Keratinocyte (primary cell): ENCODE measurements at regions not wholly inside any gene's neighbourhood (a gene's known extent, or its start where the extent isn't known, plus 50 kb on each side); places are given as distances from the start of the nearest gene placed in this dataset.
A peak's percentile ranks its signal among the peaks of the same experiment; 100 is the strongest.

Experiments used
- DNase-seq: peaks from one replicate; pipeline ENCODE4 v3.0.0-alpha.2; 2011; ENCODE audit warnings: low read depth, missing footprints, low spot score
- FAIRE-seq: peaks from 2 replicates; lab custom pipeline; 2011; peaks lifted over from hg19 to GRCh38; lab: Jason Lieb, UNC
- H2AFZ ChIP-seq: 2 replicates; pipeline ENCODE4 v1.6.0; 2012; ENCODE audit warnings: low read length, control low read depth, inconsistent platforms; ENCODE audit not compliant: control insufficient read depth
- H3K27ac ChIP-seq: 2 replicates; pipeline ENCODE4 v1.5.1; 2011; ENCODE audit warnings: low read length; ENCODE audit not compliant: control insufficient read depth, insufficient read depth
- H3K27me3 ChIP-seq: 3 replicates; pipeline ENCODE4 v1.6.0; 2011; ENCODE audit warnings: low read length; ENCODE audit not compliant: control insufficient read depth, insufficient read depth; ENCODE audit errors: extremely low read depth
- H3K36me3 ChIP-seq, 2 experiments: 2 replicates in 1 of 2; 3 replicates in 1 of 2; pipeline ENCODE4 v1.5.1; 2011; ENCODE audit warnings: low read length in 2 of 2, mild to moderate bottlenecking in 1 of 2; ENCODE audit not compliant: control insufficient read depth in 2 of 2, insufficient read depth in 2 of 2; ENCODE audit errors: extremely low read depth in 1 of 2
- H3K4me1 ChIP-seq: 3 replicates; pipeline ENCODE4 v1.5.1; 2011; ENCODE audit warnings: low read length; ENCODE audit not compliant: control insufficient read depth, insufficient read depth; ENCODE audit errors: extremely low read depth
- H3K4me2 ChIP-seq: 3 replicates; pipeline ENCODE4 v1.6.0; 2011; ENCODE audit warnings: low read depth, low read length; ENCODE audit not compliant: control insufficient read depth, insufficient read depth; ENCODE audit errors: extremely low read depth
- H3K4me3 ChIP-seq, 3 experiments: fragments of 200-600 bp in 1 of 3; sonication (generic) in 1 of 3; 2 replicates in 2 of 3; 3 replicates in 1 of 3; pipeline ENCODE4 v1.5.1; 2011 to 2016; ENCODE audit warnings: low read length in 3 of 3, mild to moderate bottlenecking in 3 of 3, control low read depth in 2 of 3, inconsistent platforms in 1 of 3, low read depth in 1 of 3, mixed read lengths in 1 of 3, mixed run types in 1 of 3, moderate library complexity in 1 of 3; ENCODE audit not compliant: control insufficient read depth in 2 of 3, insufficient read depth in 2 of 3; ENCODE audit errors: extremely low read depth in 1 of 3
- H3K79me2 ChIP-seq: 2 replicates; pipeline ENCODE4 v1.6.0; 2012; ENCODE audit warnings: low read length; ENCODE audit not compliant: control insufficient read depth, insufficient read depth
- H3K9ac ChIP-seq: 3 replicates; pipeline ENCODE4 v1.6.0; 2011; ENCODE audit warnings: low read length; ENCODE audit not compliant: control insufficient read depth, insufficient read depth; ENCODE audit errors: extremely low read depth
- H3K9me1 ChIP-seq: 3 replicates; pipeline ENCODE4 v1.6.0; 2011; ENCODE audit warnings: low read length; ENCODE audit not compliant: control insufficient read depth, insufficient read depth; ENCODE audit errors: extremely low read depth
- H3K9me3 ChIP-seq: 2 replicates; pipeline ENCODE4 v1.5.1; 2012; ENCODE audit warnings: low read depth, low read length; ENCODE audit not compliant: control insufficient read depth
- H4K20me1 ChIP-seq: 3 replicates; pipeline ENCODE4 v1.6.0; 2011; ENCODE audit warnings: low read length; ENCODE audit not compliant: control insufficient read depth, insufficient read depth; ENCODE audit errors: extremely low read depth
- CTCF ChIP-seq, 3 experiments: IDR thresholded peaks in 1 of 3; conservative IDR thresholded peaks in 1 of 3; optimal IDR thresholded peaks in 1 of 3; 2 replicates in 2 of 3; 3 replicates in 1 of 3; pipeline versions ENCODE3 to v1.5.1; 2011; ENCODE audit warnings: low read length in 3 of 3, mild to moderate bottlenecking in 3 of 3, moderate library complexity in 2 of 3, control low read depth in 1 of 3, inconsistent platforms in 1 of 3; ENCODE audit not compliant: insufficient read depth in 2 of 3; ENCODE audit errors: extremely low read depth in 1 of 3
- EZH2 ChIP-seq: IDR thresholded peaks from one replicate; pipeline ENCODE4 v1.6.1; 2012; ENCODE audit warnings: inconsistent platforms, mild to moderate bottlenecking, low read length, moderate library complexity
- dilution Hi-C: fragments of 300-500 bp; cut with MboI; formaldehyde crosslinking; loops from one replicate; pipeline ENCODE4 v1.7.0; 2020; ENCODE audit warnings: low sequenced_read_pairs; ENCODE audit not compliant: extremely low pct_ligation_motif_present

DNA sequence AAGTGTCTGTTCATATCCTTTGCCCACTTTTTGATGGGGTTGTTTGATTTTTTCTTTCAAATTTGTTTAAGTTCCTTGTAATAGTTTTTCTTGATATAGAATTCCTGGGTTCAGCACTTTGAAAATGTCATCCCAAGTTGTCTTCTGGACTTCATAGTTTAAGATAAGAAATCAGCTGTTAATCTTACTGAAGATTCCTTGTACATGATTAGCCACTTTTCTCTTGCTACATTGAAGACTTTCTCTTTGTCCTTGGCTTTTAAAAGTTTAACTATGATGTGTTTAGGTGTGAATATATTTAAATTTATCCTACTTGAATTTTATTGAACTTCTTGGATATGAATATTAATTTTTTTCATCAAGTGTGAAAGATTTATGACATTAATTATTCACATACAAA lies 387.2 kb upstream of the CWC22 start:
- H3K27ac ChIP-seq: no peak overlapping the region
- DNase-seq: no peak
- no peaks in the 10 kb centered on the region for H3K9me3 ChIP-seq
- H3K9ac ChIP-seq: no peak overlapping the region
- no peak overlapping the region for H3K4me2 ChIP-seq
- no peak overlapping the region for H2AFZ ChIP-seq
- no peaks in the 10 kb centered on the region for H3K27me3 ChIP-seq
- no peaks in the 10 kb centered on the region for H4K20me1 ChIP-seq
- dilution Hi-C loops: no loop called here
- H3K36me3 ChIP-seq: no peaks in the 10 kb centered on the region
- H3K79me2 ChIP-seq: no peaks in the 10 kb centered on the region
- H3K9me1 ChIP-seq: no peaks in the 10 kb centered on the region
- no peak overlapping the region for H3K4me3 ChIP-seq
- H3K4me1 ChIP-seq: no peaks in the 10 kb centered on the region
- TF ChIP-seq EZH2 (no peak), CTCF (optimal IDR thresholded peaks at IDR 0.05 in 1 of 3, IDR thresholded peaks at IDR 0.05 in 1 of 3, conservative IDR thresholded peaks at IDR 0.05 in 1 of 3; ENCODE audit: extremely low read depth in 1 of 3, insufficient read depth in 2 of 3, low read length in 3 of 3) (no peak)
- no peak for FAIRE-seq

GRCh38 chr2:180385601-180386201 lies 378.6 kb upstream of the CWC22 start:
- dilution Hi-C loops: no loop called here
- Histone ChIP-seq H3K79me2 (no peaks in the 10 kb centered on the region), H3K9ac (no peak overlapping the region), H3K4me2 (peak overlapping the region; percentile 20), H3K27ac (peak overlapping the region; percentile 52), H3K9me1 (no peaks in the 10 kb centered on the region), H2AFZ (no peak overlapping the region), H3K27me3 (no peaks in the 10 kb centered on the region), H3K4me1 (peaks cover 6% of the 10 kb centered on the region), H3K4me3 (no peak overlapping the region), H3K9me3 (no peaks in the 10 kb centered on the region), H4K20me1 (no peaks in the 10 kb centered on the region), H3K36me3 (no peaks in the 10 kb centered on the region)
- TF ChIP-seq CTCF (optimal IDR thresholded peaks at IDR 0.05 in 1 of 3, IDR thresholded peaks at IDR 0.05 in 1 of 3, conservative IDR thresholded peaks at IDR 0.05 in 1 of 3; ENCODE audit: extremely low read depth in 1 of 3, insufficient read depth in 2 of 3, low read length in 3 of 3) (no peak), EZH2 (no peak)
- FAIRE-seq (peak; percentile 9), DNase-seq (no peak)
